ENCODE measurements at regions not wholly inside any gene's neighbourhood (a gene's known extent, or its start where the extent isn't known, plus 50 kb on each side); places are given as distances from the start of the nearest gene placed in this dataset.

DNA sequence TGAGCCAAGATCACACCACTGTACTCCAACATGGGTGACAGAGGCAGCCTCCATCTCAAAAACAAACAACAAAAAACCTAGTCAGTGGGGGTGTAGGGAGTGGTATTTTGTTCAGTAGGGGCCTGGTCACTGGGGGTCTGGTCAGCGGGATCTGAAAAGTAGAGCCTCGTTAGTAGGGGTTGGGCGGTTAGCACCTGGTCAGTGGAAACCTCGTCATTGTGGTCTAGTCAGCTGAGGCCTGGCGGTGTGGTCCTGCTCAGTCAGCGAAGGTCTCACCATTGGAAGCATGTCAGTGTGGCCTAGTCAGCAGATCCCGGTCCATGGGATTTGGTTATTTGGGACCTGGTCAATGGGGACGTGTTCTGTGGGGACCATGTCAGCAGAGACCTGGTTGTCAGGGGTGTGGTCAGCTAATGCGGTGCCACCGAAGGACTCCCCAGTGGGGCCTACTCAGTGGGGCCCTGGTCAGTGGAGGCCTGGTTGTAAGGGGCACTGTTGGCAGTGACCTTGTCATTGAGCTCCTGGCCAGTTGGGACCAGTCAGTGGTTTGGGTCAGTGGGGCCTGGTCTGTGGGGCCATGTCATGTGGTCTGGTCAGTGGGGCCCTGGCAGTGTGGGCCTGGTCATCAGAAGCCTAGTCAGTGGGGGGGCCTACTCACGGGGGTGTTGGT, 63.0 kb upstream of the TPM4 start:
- H3K23me2 ChIP-seq (ENCODE audit: low read depth, low read length): no peaks in the 10 kb centered on the region
- H3K27me3 ChIP-seq (replicated peaks in 1 of 4; ENCODE audit: control insufficient read depth in 3 of 4, extremely low read depth in 1 of 4, insufficient read depth in 3 of 4, low read length in 3 of 4): no peaks in the 10 kb centered on the region
- H4K20me1 ChIP-seq (replicated peaks in 1 of 2; ENCODE audit: control insufficient read depth in 1 of 2, insufficient read depth in 2 of 2, low read length in 2 of 2): no peaks in the 10 kb centered on the region
- no peaks in the 10 kb centered on the region for H3K79me2 ChIP-seq (ENCODE audit: control insufficient read depth in 1 of 2, insufficient read depth in 2 of 2, low read length in 2 of 2)
- no peak overlapping the region for H3K14ac ChIP-seq (ENCODE audit: insufficient read length)
- CTCF ChIA-PET (ENCODE audit: partially characterized antibody): interaction anchor here (0.7 kb wide), 1 partner anchor 768 kb away, joined by 3 read pairs; no protein-coding TSS in a partner anchor
- H3K4me3 ChIP-seq (ENCODE audit: extremely low read depth in 1 of 4, insufficient read depth in 2 of 4, low read depth in 3 of 4, low read length in 4 of 4): no peak overlapping the region
- H2AK5ac ChIP-seq (ENCODE audit: low read depth, low read length): no peak overlapping the region
- H4K8ac ChIP-seq (ENCODE audit: extremely low read depth, insufficient read depth, low read length): no peak overlapping the region
- H3K79me1 ChIP-seq (ENCODE audit: low read depth, low read length): no peaks in the 10 kb centered on the region
- no peak overlapping the region for H4K91ac ChIP-seq (replicated peaks; ENCODE audit: insufficient read length, low read length)
- H2BK5ac ChIP-seq (ENCODE audit: low read depth, low read length): no peak overlapping the region
- no peaks in the 10 kb centered on the region for H3K36me3 ChIP-seq (ENCODE audit: control insufficient read depth in 2 of 4, insufficient read depth in 4 of 4, low read length in 3 of 4)
- H2AFZ ChIP-seq (ENCODE audit: low read length): no peak overlapping the region
- peaks cover 46 to 77% of the 10 kb centered on the region in 2 experiments for H3K9me3 ChIP-seq (ENCODE audit: insufficient read depth in 2 of 2, low read depth in 1 of 2, low read length in 1 of 2)
- H2BK120ac ChIP-seq (replicated peaks; ENCODE audit: low read depth, low read length): no peak overlapping the region
- H3K27ac ChIP-seq (ENCODE audit: low read depth, low read length): no peak overlapping the region
- H3K56ac ChIP-seq (replicated peaks; ENCODE audit: insufficient read length, low read depth, low read length): no peak overlapping the region
- H2BK12ac ChIP-seq (ENCODE audit: low read depth, low read length): no peak overlapping the region
- no peak overlapping the region for H3K9ac ChIP-seq (replicated peaks in 1 of 4; ENCODE audit: extremely low read depth in 1 of 4, low read depth in 3 of 4, low read length in 3 of 4)
- no peak overlapping the region for H3K4ac ChIP-seq (replicated peaks; ENCODE audit: insufficient read length, low read depth, low read length)
- H2BK20ac ChIP-seq (ENCODE audit: low read length): no peak overlapping the region
- no peak overlapping the region for H3K4me2 ChIP-seq (ENCODE audit: insufficient read depth in 1 of 2, low read depth in 2 of 2, low read length in 2 of 2)
- H3K23ac ChIP-seq (ENCODE audit: insufficient read length): no peak overlapping the region
- DNase-seq (ENCODE audit: low read depth in 1 of 2, low spot score in 2 of 2) (no peak), FAIRE-seq (no peak)
- no peak overlapping the region for H3K18ac ChIP-seq (ENCODE audit: extremely low read depth, low read length)
- no peak overlapping the region for H4K5ac ChIP-seq (ENCODE audit: insufficient read length, low read depth, low read length)
- POLR2A ChIA-PET (ENCODE audit: partially characterized antibody): no interaction called here
- TF ChIP-seq EP300 (IDR thresholded peaks at IDR 0.05; ENCODE audit: borderline replicate concordance in 1 of 2, low read depth in 2 of 2, low read length in 2 of 2): no peak
- TF ChIP-seq, protein P1, sequence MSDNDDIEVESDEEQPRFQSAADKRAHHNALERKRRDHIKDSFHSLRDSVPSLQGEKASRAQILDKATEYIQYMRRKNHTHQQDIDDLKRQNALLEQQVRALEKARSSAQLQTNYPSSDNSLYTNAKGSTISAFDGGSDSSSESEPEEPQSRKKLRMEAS (IDR thresholded peaks at IDR 0.05): no peak
- no peak for TF ChIP-seq KDM1A (IDR thresholded peaks at IDR 0.05; ENCODE audit: borderline replicate concordance, low read length)
- H2BK15ac ChIP-seq (ENCODE audit: low read length): no peak overlapping the region
- H3K4me1 ChIP-seq (replicated peaks in 1 of 4; ENCODE audit: control insufficient read depth in 3 of 4, insufficient read depth in 4 of 4, low read length in 3 of 4): no peaks in the 10 kb centered on the region
- WGBS, 2 experiments (ENCODE audit: extremely low coverage in 1 of 2, insufficient coverage in 1 of 2, insufficient read length in 1 of 2, insufficient replicate concordance in 2 of 2, low coverage in 1 of 2, low lambda C conversion rate in 2 of 2, missing lambda C conversion rate in 1 of 2): 87% methylated on average over 11 of the region's 11 CpGs; no CpG with 5 or more reads in 1 of the 2 experiments

All from H1 (cell line).